Epidermal melanocyte (primary cell): ENCODE measurements at regions not wholly inside any gene's neighbourhood (a gene's known extent, or its start where the extent isn't known, plus 50 kb on each side); places are given as distances from the start of the nearest gene placed in this dataset.
A peak's percentile ranks its signal among the peaks of the same experiment; 100 is the strongest.

Source experiments
- DNase-seq: peaks from one replicate; pipeline ENCODE4 v3.0.0; 2011; ENCODE audit warnings: low spot score; ENCODE audit not compliant: insufficient read length

DNA sequence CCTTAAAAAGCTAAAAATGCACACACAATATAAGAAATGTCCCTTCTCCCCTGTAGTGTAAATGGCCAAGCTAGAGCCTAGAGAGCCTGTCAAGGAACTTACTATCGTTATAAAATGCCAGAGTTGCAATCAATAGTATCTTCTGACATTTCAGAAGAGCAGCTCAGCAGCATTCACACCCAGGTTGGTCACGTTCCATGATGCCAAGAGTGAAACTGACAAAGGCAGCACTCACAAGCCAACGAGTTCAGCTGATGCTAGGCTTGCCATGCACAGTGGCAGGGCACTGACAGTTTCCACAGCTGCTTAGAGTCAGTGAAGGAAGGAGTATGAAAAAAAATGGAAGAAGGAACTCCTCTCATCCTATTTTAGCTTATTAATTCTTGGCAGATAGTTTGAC lies 331.4 kb upstream of the CCDC54 start:
- no peak for DNase-seq

DNA sequence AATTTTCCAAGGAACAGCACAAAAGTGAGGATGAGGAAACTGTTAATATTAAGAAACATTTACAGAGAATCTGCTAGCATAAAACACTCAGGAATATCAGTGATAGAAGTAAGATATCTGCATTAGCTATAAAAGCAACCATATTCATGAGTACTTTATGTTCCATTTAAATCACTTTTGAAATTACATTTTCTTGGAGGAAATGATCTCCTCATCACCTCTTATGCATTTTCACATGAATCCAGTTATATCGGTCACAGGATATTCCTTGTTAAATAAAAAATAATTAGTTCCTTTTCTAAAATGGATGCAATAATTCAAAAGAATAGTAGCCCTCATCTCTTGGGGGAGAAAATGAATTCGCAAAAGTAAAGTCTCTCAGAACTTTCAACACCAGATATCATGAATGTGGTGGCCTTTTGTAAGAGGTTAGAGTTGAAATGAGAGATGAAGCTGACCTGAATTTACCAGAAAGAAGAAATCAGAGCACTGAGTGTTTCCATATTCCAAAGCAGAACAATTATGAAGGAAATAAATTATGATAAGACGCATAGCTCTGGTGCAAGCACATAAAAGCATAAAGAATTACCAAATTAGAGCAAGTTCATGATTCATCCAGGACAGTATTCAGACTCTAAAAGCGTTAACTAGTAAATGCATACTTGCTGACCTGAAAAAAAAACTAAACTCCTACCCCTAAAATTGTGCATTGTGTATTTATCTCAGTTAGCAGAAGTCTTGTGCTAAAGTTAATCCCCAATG lies 321.9 kb upstream of the CCDC54 start:
- DNase-seq: no peak

DNA sequence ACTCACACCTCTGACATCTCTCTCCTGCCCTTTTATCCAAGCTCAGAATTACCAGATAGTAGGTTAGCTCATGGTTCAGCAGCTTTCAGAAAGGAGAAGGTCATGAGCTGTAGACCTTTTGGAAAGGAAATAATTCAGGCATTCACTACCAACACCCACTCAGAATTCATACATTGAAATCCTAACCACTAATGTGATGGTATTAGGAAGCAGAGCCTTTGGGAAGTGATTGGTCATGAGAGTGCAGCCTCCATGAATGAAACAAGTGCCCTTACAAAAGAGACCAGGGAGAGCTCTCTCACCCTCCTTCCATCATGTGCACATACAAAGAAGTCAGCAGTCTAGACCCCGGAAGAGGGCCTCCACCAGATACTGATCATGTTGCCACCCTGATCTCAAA lies 315.8 kb upstream of the CCDC54 start:
- no peak for DNase-seq

DNA sequence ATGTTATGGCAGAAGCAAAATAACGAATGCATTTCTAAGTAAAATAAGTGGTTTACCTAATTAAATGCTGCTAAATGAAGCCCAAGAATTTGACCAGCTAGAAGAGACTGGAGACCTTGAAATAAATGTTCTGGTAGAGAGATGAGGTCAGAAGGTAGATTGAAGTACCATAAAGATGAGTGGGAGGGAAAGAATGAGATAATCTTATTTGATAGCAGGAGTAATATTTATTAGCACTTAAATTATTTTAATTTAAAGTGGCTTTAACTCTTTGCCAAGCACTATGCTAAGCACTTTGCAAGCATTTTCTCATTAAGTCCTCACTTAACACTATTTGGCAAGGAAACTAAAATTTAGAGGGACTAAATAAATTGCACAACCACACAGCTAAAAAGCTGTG lies 314.9 kb upstream of the CCDC54 start:
- DNase-seq: no peak

DNA sequence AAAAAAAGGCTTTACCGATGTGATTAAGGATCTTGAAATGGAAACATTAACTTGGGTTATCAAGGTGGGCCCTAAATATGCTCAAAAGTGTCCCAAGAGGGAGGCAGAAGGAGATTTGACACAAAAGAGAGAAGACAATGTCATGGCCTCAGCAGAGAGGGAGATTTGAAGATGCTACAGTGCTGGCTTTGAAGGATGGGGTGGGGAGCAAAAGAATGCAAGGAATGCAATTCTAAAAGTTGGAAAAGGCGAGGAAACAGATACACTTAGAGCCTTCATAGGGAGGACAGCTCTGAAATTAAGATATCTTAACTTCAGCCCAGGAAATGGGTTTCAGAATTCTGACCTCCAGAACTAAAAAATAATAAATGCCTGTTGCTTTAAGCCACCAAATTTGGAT lies 314.5 kb upstream of the CCDC54 start:
- no peak for DNase-seq

DNA sequence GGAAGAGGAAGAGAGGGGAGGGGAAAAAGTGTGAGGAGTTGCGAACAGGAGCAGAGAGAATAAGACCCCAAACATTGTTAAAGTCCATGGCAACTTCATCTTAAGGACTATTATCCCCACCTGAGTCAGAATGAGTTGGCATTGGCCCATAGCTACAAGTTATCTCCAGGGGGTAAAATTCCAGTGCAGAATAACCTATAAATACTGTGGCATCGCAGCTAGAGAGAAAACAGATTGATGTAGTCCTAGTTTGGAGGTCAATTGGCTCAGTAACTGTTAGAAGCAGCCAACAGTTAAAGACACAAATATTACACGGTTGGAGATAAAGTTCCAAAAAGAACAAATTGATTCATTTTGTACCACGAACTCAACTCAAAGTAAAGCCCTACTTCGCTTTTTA lies 313.9 kb upstream of the CCDC54 start:
- DNase-seq: no peak

DNA sequence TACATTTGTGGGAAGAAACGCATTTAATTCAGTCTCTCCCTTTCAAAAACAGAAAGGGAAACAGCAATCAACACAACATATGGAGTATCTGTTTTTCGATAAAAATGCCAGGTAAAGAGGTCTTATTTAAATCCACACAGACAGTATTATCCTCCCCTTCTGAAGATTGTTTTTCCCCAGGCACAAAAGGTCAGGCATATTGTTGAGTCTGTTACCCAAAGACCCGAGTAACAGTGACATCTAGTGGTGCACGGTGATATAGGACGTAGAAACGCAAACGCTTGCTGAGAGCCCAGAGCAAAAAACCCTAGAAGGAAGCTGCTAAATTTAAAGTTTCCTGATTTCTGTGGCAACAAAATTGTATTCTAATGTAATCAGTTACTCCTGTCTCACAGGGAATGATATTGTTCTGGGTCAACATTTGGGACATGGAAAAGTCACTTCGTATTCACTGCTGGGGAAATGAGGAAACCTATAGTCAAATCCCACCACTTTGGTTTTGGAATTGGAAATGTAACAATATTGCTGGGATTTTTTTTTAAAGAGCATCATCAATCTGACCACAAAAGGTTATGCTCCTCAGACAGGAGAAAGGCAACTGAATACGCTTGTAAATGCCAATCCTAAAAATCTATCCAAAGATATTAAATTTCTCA lies 312.7 kb upstream of the CCDC54 start:
- peak; percentile 68 for DNase-seq

DNA sequence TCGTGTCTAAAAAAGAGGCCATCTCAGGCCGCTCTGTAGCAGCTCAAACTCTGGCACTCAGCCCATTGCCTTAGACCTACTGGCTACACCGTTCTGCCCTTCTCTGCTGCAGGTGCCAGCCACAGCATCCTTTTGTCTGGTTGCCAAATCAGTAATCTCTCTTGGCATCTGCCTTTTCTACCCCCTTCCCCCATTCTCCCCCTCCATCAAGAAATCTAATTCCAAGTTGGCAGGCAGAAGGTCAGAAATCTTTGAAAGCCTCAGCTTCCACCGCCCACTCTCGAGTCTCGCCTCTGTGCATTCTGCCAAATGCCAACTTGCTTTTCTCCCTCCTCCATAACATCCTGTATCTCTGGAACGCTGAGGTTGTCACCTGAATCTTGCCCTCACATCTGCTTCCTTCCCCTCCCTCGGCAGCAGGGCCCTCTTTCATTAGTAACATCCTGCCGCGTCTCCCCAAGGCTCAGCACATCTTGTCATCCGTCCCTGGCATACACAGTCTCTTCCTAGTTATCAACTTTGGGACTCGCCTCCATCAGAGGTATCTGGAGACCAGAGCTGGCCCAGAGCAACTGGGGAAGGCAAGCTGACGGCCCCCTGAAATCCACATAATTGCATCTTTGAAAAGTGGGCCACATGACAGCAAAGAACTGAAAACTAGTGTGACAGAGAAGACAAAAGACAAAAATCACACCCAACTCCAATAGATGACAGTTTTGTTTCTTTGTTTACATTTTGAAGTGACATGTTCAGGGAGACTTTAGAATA lies 312.0 kb upstream of the CCDC54 start:
- no peak for DNase-seq

DNA sequence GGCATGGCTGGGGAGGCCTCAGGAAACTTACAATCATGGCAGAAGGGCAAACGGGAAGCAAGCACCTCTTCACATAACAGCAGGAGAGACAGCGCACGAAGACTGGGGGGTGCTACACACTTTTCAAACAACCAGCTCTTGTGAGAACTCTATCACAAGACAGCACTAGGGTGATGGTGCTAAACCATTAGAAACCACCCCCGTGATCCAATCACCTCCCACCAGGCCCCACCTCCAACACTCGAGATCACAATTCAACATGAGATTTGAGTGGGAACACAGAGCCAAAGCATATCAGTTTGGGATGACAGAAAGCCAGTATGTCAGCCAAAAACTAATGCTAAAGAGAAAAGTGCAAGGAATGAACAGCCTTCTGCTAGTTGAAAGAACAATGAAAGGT lies 309.8 kb upstream of the CCDC54 start:
- no peak for DNase-seq

DNA sequence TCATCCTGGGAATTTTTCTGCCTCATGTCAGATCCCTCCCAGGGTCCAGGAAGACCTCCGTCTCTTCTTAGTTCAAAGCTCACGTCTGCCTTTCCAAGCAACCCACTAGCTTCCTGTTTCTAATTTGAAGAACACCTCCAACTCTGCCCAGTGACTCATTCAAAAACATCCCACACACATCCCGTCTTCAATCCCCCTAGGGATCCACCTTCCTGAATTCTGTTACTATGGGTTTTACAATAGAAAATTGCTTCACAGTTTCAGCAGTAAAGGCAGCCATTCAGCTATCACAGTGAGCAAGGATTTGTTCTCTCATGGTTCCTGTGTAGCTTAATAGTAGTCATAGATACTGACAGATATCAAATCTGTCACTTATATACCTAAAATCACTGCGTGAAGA lies 308.3 kb upstream of the CCDC54 start:
- no peak for DNase-seq

DNA sequence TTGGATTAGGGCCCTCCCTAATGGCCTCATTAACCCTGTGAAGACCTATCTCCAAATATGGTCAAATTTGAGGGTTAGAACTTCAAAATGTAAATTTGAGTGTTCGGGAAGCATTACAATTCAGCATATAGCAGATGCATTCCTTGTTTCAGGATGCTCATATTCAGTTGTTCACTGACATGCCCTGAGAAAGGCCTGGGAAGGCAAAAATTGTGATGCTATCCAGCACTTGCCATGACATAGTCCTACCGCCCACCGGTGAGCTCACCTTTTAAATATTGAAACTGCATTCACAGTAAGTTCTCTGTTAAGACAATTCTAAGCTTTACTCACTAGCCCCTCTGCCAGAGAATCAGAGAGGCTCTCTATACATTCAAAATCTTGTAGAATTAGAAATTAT lies 300.3 kb upstream of the CCDC54 start:
- no peak for DNase-seq

DNA sequence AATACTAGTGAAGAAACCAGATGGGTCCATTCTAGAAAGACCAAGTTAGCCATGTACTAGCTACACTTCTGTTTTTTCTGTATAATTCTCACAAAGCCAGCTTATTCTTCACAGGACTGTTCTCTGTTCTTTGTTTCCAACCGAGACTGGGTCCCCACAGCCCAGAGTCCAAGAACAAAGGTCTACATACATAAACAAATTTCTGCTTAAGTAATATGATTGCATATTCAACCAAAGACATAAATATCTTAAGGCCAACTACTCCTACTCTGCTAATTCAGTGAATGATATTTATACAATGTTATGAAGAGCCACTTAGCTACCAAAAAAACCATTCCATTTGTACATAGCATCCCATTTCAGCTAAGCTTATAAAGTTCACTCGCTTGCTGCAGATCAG lies 299.8 kb upstream of the CCDC54 start:
- DNase-seq: no peak

DNA sequence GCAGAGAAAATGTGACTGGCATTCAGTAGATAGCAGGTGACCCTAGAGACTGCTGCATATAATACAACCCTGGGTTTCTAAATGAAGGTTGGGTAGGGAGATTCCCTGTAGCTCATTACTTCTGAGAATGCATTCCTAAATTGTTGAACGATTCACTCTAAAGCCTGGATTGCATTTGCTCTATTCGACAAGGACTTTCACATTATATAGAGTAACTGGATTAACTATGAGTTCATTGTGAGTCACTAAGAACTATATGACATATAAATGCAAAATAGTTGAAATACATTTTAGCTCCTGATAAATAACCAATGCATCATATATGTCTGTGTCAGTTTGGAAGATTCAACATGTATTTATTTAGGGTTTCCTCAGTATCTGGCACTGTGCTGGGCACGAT lies 294.7 kb upstream of the CCDC54 start:
- no peak for DNase-seq

DNA sequence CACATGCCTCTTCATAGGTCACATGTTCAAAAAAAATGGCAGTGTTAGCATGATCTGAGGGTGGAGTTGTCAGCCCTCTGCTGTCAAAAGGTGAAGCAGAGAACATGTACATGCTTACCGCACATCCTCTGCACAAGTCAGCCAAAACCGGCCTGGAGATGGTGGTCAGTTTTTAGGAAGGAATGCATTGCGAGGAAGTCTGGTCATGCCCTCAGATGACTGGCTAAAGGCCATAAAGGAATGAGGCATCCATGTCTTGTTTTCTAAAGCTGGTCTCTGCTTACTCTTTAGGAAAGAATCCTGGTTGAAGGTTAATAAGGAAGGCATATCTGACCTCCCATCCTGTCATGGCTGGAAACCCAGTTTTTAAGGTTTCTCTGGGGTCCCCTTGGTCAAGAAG lies 292.0 kb upstream of the CCDC54 start:
- no peak for DNase-seq

DNA sequence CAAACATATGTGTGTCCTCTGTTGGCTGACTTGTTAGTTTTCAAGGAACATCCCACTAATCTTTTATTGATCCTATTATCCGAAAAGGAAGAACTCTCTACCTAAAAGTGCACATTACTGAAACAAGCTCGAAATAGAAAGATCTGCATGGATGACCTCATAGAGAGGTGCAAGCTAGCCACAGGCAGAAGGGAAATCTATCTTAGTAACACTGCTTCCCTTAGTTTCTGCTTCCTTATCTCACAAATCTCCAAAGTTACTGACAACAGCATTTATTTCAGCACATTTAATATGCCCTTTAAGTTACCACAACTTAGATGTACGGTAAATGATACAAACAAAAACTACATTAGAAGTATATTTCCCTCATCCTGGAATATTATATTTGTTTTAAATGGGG lies 285.1 kb upstream of the CCDC54 start:
- DNase-seq: no peak

DNA sequence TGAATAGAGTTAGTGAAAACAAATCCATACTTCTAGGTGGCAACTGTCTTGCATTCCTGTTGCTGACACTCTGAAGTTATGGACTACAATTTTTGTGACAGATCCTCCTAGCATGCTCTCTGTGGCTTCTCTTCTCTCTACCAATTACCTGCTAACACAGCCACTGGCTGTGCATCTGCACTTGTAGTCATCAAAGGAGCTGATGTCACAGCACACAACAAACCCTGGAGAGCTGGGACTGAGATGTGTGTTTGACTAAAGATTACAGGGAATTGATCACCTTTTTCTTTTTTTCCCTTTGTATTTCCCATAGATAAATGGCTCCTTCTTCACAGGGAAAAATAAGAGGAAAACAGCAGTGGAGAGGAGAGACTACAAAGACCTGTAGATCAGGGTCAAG lies 278.4 kb upstream of the CCDC54 start:
- DNase-seq: no peak

DNA sequence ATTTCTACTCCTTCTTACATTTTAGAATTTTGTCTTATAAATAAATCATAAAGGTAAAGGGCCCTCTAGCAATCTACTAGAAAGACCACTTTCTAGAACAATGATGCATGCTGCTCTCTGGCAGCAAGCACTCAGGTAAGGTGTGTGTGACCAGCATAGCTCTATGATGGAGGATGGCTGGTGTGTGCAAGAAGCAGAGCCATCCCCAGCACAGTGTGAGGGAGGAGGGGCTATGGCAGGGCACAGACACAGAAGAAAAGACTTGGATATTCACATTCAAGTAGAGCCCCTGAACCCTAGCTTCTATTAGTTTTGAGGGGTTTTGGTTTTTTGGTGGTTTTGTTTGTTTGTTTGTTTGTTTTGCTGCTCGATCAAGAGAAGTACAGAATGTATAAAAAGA lies 277.1 kb upstream of the CCDC54 start:
- DNase-seq: no peak

DNA sequence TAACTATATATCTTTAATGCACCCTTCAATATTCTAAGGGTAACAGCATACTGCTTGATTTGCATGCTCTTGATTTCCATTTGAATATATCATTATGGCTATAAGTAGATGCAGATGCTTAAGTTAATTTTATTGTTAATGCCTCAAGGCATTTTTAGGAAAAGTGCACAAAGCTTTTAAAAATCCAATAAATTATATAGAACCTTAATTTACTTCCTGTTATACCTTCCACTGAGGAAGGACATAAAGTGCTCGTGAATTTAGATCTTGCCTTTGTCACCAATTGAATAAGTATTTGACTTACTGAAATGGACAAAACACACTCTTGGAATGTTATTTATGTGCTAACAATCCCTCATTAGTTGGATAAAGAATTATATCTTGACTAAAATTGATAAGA lies 276.7 kb upstream of the CCDC54 start:
- DNase-seq: no peak

DNA sequence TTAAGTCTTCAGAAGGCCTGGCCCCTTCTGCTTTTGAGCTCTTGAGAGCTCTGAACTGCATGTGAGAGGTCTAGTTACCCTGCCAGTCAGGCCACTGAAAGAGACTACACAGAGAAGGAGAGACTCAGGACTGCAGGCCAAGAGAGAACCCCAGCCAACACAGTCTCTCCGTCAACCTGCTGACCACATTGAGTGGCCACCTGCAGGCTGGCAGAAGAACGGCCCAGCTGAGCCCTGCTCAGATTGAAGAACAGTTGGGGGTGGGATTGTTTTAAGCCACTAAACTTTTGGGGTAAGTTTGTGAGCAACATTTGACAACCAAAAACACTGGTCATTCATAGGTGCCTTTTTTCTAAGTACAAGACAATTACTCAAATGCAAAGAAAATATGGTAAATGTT lies 273.5 kb upstream of the CCDC54 start:
- DNase-seq: no peak

DNA sequence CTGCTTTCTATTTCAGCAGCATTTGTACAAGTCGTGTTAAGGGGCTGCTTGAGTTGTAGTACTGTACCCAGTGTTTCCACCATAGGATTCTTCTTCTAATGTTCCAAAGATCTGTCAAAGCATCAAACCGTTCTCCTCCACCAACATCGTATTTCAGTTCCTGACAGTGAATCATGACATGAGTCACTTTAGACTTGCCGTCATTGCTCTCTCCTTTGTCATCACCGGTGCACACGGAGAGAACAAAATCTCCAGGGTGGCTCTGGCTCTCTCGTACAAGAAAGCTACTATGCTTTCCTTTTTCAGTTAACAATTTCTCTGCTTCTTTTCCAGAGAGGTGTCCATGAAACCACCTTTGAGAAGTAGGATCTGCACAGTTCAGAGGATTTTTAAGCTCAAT lies 270.9 kb upstream of the CCDC54 start:
- DNase-seq: no peak

DNA sequence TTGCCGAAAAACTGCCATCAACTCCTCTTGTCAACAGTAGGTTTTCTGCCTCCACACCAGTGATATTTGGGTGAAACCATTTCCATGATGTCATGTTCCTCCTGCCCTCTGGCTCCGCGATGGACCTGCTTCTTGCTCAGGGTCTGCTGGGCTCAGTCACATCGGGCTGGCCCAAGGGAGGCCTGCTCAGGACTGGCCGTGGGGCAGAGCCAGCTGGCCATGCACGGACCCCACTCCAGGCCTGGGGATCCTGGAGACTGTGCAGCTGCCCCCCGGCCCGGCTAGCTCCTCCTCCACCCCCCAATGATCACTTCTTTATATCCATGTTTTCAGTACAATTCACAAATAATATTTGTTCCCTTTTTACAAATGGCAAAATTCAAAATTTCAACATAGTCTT lies 270.3 kb upstream of the CCDC54 start:
- no peak for DNase-seq

DNA sequence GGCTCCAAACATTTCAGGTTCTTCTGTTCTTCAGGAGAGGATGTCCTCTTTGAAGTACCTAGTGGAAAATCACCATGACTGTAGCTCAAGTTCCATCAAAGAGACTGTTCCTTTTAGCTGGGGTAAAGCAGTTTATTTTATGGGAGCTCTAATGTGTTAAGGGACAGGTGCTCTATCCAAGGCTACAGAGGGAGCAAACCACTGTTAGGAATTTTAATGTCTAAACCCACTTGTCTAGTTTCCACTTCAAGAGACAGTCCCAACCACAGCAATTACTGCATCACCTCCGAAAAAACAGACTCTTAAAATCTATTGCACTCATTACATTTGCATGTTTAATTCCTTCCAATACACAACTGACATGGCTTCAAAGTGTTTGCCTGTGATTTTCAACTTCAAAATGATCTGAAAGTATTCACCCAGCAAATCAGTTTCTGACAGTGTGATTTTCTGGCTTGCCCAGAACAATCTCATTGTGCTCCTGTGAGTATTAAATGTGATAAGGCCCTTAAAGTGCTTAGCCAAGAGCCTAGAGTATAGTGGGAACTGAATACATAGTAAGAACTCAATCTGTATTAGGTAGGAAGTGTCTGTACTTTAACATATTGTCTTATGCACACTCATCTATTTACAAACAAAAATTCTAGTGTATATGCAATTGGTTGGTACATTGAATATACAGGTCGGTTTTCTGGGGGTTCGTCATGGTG lies 266.5 kb upstream of the CCDC54 start:
- DNase-seq: no peak
